ENCODE measurements at regions not wholly inside any gene's neighbourhood (a gene's known extent, or its start where the extent isn't known, plus 50 kb on each side); places are given as distances from the start of the nearest gene placed in this dataset.

- Histone ChIP-seq H3K27me3 (no peaks in the 10 kb centered on the region), H3K36me3 (no peaks in the 10 kb centered on the region), H3K27ac (no peak overlapping the region), H3K4me2 (no peak overlapping the region), H3K9ac (no peak overlapping the region), H3K4me3 (no peak overlapping the region), H4K20me1 (no peaks in the 10 kb centered on the region), H3K4me1 (peaks cover 0 to 4% (median 0%) of the 10 kb centered on the region in 10 experiments; a peak in 1 of 20 replicates), H3K9me3 (replicated peaks in 1 of 11) (peaks cover 34 to 58% (median 43%) of the 10 kb centered on the region in 11 experiments)
- TF ChIP-seq Cebpa-rat (IDR thresholded peaks at IDR 0.05), result no peak
Measured at GRCh38 chrX:22383988-22384387, 111.3 kb downstream of the CBLL2 start.

- Histone ChIP-seq H3K9me3 (replicated peaks in 1 of 11) (peaks cover 0 to 17% (median 6%) of the 10 kb centered on the region in 11 experiments; a peak in 14 of 22 replicates), H3K4me2 (no peak overlapping the region), H3K4me1 (peaks cover 0 to 4% (median 0%) of the 10 kb centered on the region in 10 experiments; a peak in 2 of 20 replicates), H4K20me1 (no peaks in the 10 kb centered on the region), H3K4me3 (no peak overlapping the region), H3K36me3 (no peaks in the 10 kb centered on the region), H3K9ac (no peak overlapping the region), H3K27me3 (no peaks in the 10 kb centered on the region), H3K27ac (no peak overlapping the region)
- no peak for TF ChIP-seq Cebpa-rat (IDR thresholded peaks at IDR 0.05)
Measured at GRCh38 chrX:22389556-22390179, 117.0 kb downstream of the CBLL2 start.

GRCh38 chrX:22392133-22392948 is 119.6 kb downstream of the CBLL2 start:
- Histone ChIP-seq H3K9me3 (replicated peaks in 1 of 11) (peaks cover 0 to 7% (median 0%) of the 10 kb centered on the region in 11 experiments; a peak in 2 of 22 replicates), H3K27ac (no peak overlapping the region), H3K4me2 (no peak overlapping the region), H3K36me3 (no peaks in the 10 kb centered on the region), H3K9ac (no peak overlapping the region), H4K20me1 (no peaks in the 10 kb centered on the region), H3K27me3 (no peaks in the 10 kb centered on the region), H3K4me3 (no peak overlapping the region), H3K4me1 (peaks cover 0 to 4% (median 0%) of the 10 kb centered on the region in 10 experiments; a peak in 2 of 20 replicates)
- TF ChIP-seq Cebpa-rat (IDR thresholded peaks at IDR 0.05), result no peak

GRCh38 chrX:22395372-22395771 is 122.7 kb downstream of the CBLL2 start:
- Histone ChIP-seq H3K27ac (no peak overlapping the region), H3K4me3 (no peak overlapping the region), H4K20me1 (no peaks in the 10 kb centered on the region), H3K9me3 (replicated peaks in 1 of 11) (peaks cover 0 to 18% (median 0%) of the 10 kb centered on the region in 11 experiments; a peak in 3 of 22 replicates), H3K27me3 (no peaks in the 10 kb centered on the region), H3K36me3 (no peaks in the 10 kb centered on the region), H3K4me1 (no peaks in the 10 kb centered on the region; a peak in 1 of 20 replicates), H3K9ac (no peak overlapping the region), H3K4me2 (no peak overlapping the region)
- no peak for TF ChIP-seq Cebpa-rat (IDR thresholded peaks at IDR 0.05)

- Histone ChIP-seq H3K9ac (no peak overlapping the region), H3K36me3 (no peaks in the 10 kb centered on the region), H3K9me3 (replicated peaks in 1 of 11) (peaks cover 0 to 27% (median under 1%) of the 10 kb centered on the region in 11 experiments; a peak in 5 of 22 replicates), H3K4me3 (no peak overlapping the region), H4K20me1 (no peaks in the 10 kb centered on the region), H3K27me3 (no peaks in the 10 kb centered on the region), H3K4me2 (no peak overlapping the region), H3K27ac (no peak overlapping the region), H3K4me1 (no peaks in the 10 kb centered on the region; a peak in 1 of 20 replicates)
- TF ChIP-seq Cebpa-rat (IDR thresholded peaks at IDR 0.05), result no peak
Measured at GRCh38 chrX:22396408-22396807, 123.7 kb downstream of the CBLL2 start.

GRCh38 chrX:22397566-22397965 is 124.9 kb downstream of the CBLL2 start:
- peaks cover 0 to 38% (median 10%) of the 10 kb centered on the region in 11 experiments; a peak in 15 of 22 replicates for H3K9me3 ChIP-seq (replicated peaks in 1 of 11)
- no peak for TF ChIP-seq Cebpa-rat (IDR thresholded peaks at IDR 0.05)
- no peak overlapping the region for H3K4me2 ChIP-seq
- H3K36me3 ChIP-seq, result no peaks in the 10 kb centered on the region
- H3K4me1 ChIP-seq, result peaks cover 0 to 7% (median 0%) of the 10 kb centered on the region in 10 experiments; a peak in 4 of 20 replicates
- no peaks in the 10 kb centered on the region for H3K27me3 ChIP-seq
- H4K20me1 ChIP-seq, result no peaks in the 10 kb centered on the region
- no peak overlapping the region for H3K9ac ChIP-seq
- H3K27ac ChIP-seq, result no peak overlapping the region
- H3K4me3 ChIP-seq, result no peak overlapping the region

- Histone ChIP-seq H4K20me1 (no peaks in the 10 kb centered on the region), H3K9me3 (replicated peaks in 1 of 11) (peaks cover 0 to 38% (median 24%) of the 10 kb centered on the region in 11 experiments; a peak in 18 of 22 replicates), H3K4me1 (peaks cover 0 to 27% (median 5%) of the 10 kb centered on the region in 10 experiments; a peak in 12 of 20 replicates), H3K4me3 (no peak overlapping the region), H3K27ac (no peak overlapping the region), H3K36me3 (no peaks in the 10 kb centered on the region), H3K9ac (no peak overlapping the region), H3K27me3 (no peaks in the 10 kb centered on the region), H3K4me2 (no peak overlapping the region)
- no peak for TF ChIP-seq Cebpa-rat (IDR thresholded peaks at IDR 0.05)
Measured at GRCh38 chrX:22399437-22400192, 126.9 kb downstream of the CBLL2 start.

GRCh38 chrX:22404297-22404696 is 131.6 kb downstream of the CBLL2 start:
- no peaks in the 10 kb centered on the region for H3K27me3 ChIP-seq
- peaks cover 0 to 30% (median 5%) of the 10 kb centered on the region in 10 experiments; a peak in 12 of 20 replicates for H3K4me1 ChIP-seq
- no peaks in the 10 kb centered on the region for H4K20me1 ChIP-seq
- no peak overlapping the region; a peak in 1 of 22 replicates for H3K27ac ChIP-seq
- peaks cover 0 to 38% (median 26%) of the 10 kb centered on the region in 11 experiments; a peak in 19 of 22 replicates for H3K9me3 ChIP-seq (replicated peaks in 1 of 11)
- H3K9ac ChIP-seq, result no peak overlapping the region
- peak overlapping the region in 4 of 11 experiments; percentile 1 to 64 (median 38); a peak in 9 of 22 replicates for H3K4me2 ChIP-seq
- no peak overlapping the region for H3K4me3 ChIP-seq
- H3K36me3 ChIP-seq, result no peaks in the 10 kb centered on the region
- no peak for TF ChIP-seq Cebpa-rat (IDR thresholded peaks at IDR 0.05)
